ENCODE measurements at regions not wholly inside any gene's neighbourhood (a gene's known extent, or its start where the extent isn't known, plus 50 kb on each side); places are given as distances from the start of the nearest gene placed in this dataset.

- TF ChIP-seq POLR2A (IDR thresholded peaks at IDR 0.05; ENCODE audit: low read depth, low read length) (no peak), TAF1 (IDR thresholded peaks at IDR 0.05; ENCODE audit: low read depth, low read length) (no peak), SPI1 (IDR thresholded peaks at IDR 0.05; ENCODE audit: low read depth, low read length) (no peak), POLR2AphosphoS5 (IDR thresholded peaks at IDR 0.05; ENCODE audit: low read depth, low read length) (no peak), PAX5 (IDR thresholded peaks at IDR 0.05; ENCODE audit: insufficient read depth, low read length, severe bottlenecking) (no peak), POU2F2 (IDR thresholded peaks at IDR 0.05; ENCODE audit: low read depth, low read length) (no peak)
- no peak for DNase-seq (ENCODE audit: insufficient read length, low spot score)
- no peak for FAIRE-seq
Observed at GRCh38 chr11:105269862-105270261, 130.3 kb upstream of the CARD18 start.

- DNase-seq (ENCODE audit: insufficient read length, low spot score), result no peak
- TF ChIP-seq POU2F2 (IDR thresholded peaks at IDR 0.05; ENCODE audit: low read depth, low read length), result no peak
- no peak for TF ChIP-seq SPI1 (IDR thresholded peaks at IDR 0.05; ENCODE audit: low read depth, low read length)
- TF ChIP-seq TAF1 (IDR thresholded peaks at IDR 0.05; ENCODE audit: low read depth, low read length), result no peak
- TF ChIP-seq POLR2AphosphoS5 (IDR thresholded peaks at IDR 0.05; ENCODE audit: low read depth, low read length), result no peak
- no peak for TF ChIP-seq POLR2A (IDR thresholded peaks at IDR 0.05; ENCODE audit: low read depth, low read length)
- TF ChIP-seq PAX5 (IDR thresholded peaks at IDR 0.05; ENCODE audit: insufficient read depth, low read length, severe bottlenecking), result no peak
- no peak for FAIRE-seq
Observed at GRCh38 chr11:105268404-105269062, 129.0 kb upstream of the CARD18 start.

DNA sequence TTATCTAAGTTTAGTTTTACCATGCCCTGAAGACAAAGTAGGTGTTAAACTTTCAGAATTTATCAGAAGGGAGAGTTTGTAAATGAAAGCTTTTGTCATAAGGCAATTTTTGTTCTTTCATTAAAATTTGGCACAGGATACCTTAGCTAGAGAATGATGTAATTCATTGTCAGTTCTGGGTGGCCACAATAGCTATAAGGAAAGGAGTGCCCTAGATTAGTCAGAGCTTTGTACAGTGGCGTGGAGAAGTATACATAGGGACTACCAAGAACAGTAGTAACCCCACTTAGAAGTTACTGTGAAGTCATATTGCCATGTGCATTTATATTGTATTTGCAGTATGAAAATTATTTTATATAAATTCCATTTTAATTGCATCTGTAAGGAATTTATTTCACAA, 126.3 kb upstream of the CARD18 start:
- no peak for FAIRE-seq
- TF ChIP-seq PAX5 (IDR thresholded peaks at IDR 0.05; ENCODE audit: insufficient read depth, low read length, severe bottlenecking) (no peak), POLR2AphosphoS5 (IDR thresholded peaks at IDR 0.05; ENCODE audit: low read depth, low read length) (no peak), POLR2A (IDR thresholded peaks at IDR 0.05; ENCODE audit: low read depth, low read length) (no peak), POU2F2 (IDR thresholded peaks at IDR 0.05; ENCODE audit: low read depth, low read length) (no peak), TAF1 (IDR thresholded peaks at IDR 0.05; ENCODE audit: low read depth, low read length) (no peak), SPI1 (IDR thresholded peaks at IDR 0.05; ENCODE audit: low read depth, low read length) (no peak)
- DNase-seq (ENCODE audit: insufficient read length, low spot score), result no peak

GRCh38 chr11:105260976-105261375, 121.4 kb upstream of the CARD18 start:
- no peak for FAIRE-seq
- no peak for DNase-seq (ENCODE audit: insufficient read length, low spot score)
- TF ChIP-seq POU2F2 (IDR thresholded peaks at IDR 0.05; ENCODE audit: low read depth, low read length) (no peak), POLR2AphosphoS5 (IDR thresholded peaks at IDR 0.05; ENCODE audit: low read depth, low read length) (no peak), SPI1 (IDR thresholded peaks at IDR 0.05; ENCODE audit: low read depth, low read length) (no peak), POLR2A (IDR thresholded peaks at IDR 0.05; ENCODE audit: low read depth, low read length) (no peak), TAF1 (IDR thresholded peaks at IDR 0.05; ENCODE audit: low read depth, low read length) (no peak), PAX5 (IDR thresholded peaks at IDR 0.05; ENCODE audit: insufficient read depth, low read length, severe bottlenecking) (no peak)

GRCh38 chr11:105245781-105246315, 106.3 kb upstream of the CARD18 start:
- DNase-seq (ENCODE audit: insufficient read length, low spot score) (no peak), FAIRE-seq (no peak)
- TF ChIP-seq POLR2A (IDR thresholded peaks at IDR 0.05; ENCODE audit: low read depth, low read length) (no peak), POLR2AphosphoS5 (IDR thresholded peaks at IDR 0.05; ENCODE audit: low read depth, low read length) (no peak), TAF1 (IDR thresholded peaks at IDR 0.05; ENCODE audit: low read depth, low read length) (no peak), SPI1 (IDR thresholded peaks at IDR 0.05; ENCODE audit: low read depth, low read length) (no peak), PAX5 (IDR thresholded peaks at IDR 0.05; ENCODE audit: insufficient read depth, low read length, severe bottlenecking) (no peak), POU2F2 (IDR thresholded peaks at IDR 0.05; ENCODE audit: low read depth, low read length) (no peak)

DNA sequence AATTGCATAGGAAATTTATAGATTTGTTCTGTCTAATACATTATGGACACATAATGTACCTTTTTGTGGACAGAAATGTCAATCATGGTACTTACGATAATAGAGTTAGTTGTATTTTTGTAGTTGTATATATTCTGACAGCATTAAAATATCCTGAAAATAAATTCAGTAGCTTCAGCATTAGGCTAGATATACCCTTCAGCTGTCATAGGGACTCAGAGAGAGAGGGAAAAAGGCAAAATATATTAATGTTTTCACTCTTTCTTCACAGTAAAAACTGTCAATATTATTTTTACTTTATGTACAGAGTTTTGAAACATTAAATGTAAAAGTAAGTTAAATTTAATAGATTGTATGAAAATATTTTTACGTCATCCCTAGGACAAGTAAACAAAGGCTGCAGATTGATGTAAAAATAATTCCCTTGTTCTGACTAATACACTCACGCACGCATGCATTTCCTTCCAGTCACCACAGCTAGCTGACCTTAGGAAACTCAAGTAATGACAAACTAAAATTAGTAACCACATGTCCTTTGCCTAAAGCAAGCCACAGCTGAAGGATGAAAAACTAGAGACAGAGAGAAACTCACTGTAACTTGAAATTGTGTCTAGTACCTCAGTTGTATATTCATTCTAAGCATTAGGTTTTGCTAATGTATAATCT, 104.7 kb upstream of the CARD18 start:
- FAIRE-seq (no peak), DNase-seq (ENCODE audit: insufficient read length, low spot score) (no peak)
- TF ChIP-seq POLR2AphosphoS5 (IDR thresholded peaks at IDR 0.05; ENCODE audit: low read depth, low read length), result no peak
- TF ChIP-seq POLR2A (IDR thresholded peaks at IDR 0.05; ENCODE audit: low read depth, low read length), result no peak
- TF ChIP-seq POU2F2 (IDR thresholded peaks at IDR 0.05; ENCODE audit: low read depth, low read length), result no peak
- TF ChIP-seq TAF1 (IDR thresholded peaks at IDR 0.05; ENCODE audit: low read depth, low read length), result no peak
- no peak for TF ChIP-seq PAX5 (IDR thresholded peaks at IDR 0.05; ENCODE audit: insufficient read depth, low read length, severe bottlenecking)
- no peak for TF ChIP-seq SPI1 (IDR thresholded peaks at IDR 0.05; ENCODE audit: low read depth, low read length)

DNA sequence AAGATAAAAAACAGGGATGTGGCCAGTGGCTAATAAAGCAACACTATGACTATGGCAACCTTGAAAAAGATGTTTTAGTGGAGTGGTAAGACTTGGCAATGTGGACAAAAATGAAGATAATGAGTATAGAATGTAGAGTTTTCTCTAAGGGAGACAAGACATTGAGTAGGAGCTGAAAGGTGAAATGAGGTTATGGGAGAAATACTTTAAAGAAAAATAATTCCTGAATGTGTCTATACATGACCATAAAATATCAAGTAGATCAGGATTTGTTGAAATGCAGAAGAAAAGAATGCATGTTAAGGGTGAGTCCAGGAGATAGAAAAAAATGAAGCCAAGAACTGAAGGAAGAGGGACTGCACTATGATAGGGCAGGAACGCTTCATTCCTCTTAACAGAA, 101.6 kb upstream of the CARD18 start:
- no peak for FAIRE-seq
- DNase-seq (ENCODE audit: insufficient read length, low spot score), result no peak
- TF ChIP-seq SPI1 (IDR thresholded peaks at IDR 0.05; ENCODE audit: low read depth, low read length) (no peak), POU2F2 (IDR thresholded peaks at IDR 0.05; ENCODE audit: low read depth, low read length) (no peak), POLR2A (IDR thresholded peaks at IDR 0.05; ENCODE audit: low read depth, low read length) (no peak), TAF1 (IDR thresholded peaks at IDR 0.05; ENCODE audit: low read depth, low read length) (no peak), POLR2AphosphoS5 (IDR thresholded peaks at IDR 0.05; ENCODE audit: low read depth, low read length) (no peak), PAX5 (IDR thresholded peaks at IDR 0.05; ENCODE audit: insufficient read depth, low read length, severe bottlenecking) (no peak)

DNA sequence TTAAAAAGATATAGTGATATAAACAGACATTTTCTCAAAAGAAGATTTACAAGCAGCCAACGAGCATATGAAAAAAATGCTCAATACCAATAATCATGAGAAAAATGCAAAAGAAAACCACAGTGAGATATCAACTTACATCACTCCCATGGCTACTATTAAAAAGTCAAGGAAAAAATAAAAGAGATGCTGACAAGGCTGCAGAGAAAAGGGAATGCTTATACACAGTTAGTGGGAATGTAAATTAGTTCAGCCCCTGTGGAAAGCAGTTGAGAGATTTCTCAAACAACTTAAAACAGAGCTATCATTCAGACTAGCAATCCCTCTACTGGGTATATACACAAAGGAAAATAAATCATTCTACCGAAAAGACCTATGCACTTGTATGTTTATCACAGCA, 97.1 kb upstream of the CARD18 start:
- no peak for DNase-seq (ENCODE audit: insufficient read length, low spot score)
- no peak for FAIRE-seq
- TF ChIP-seq TAF1 (IDR thresholded peaks at IDR 0.05; ENCODE audit: low read depth, low read length) (no peak), PAX5 (IDR thresholded peaks at IDR 0.05; ENCODE audit: insufficient read depth, low read length, severe bottlenecking) (no peak), POLR2AphosphoS5 (IDR thresholded peaks at IDR 0.05; ENCODE audit: low read depth, low read length) (no peak), POLR2A (IDR thresholded peaks at IDR 0.05; ENCODE audit: low read depth, low read length) (no peak), SPI1 (IDR thresholded peaks at IDR 0.05; ENCODE audit: low read depth, low read length) (no peak)

- TF ChIP-seq TAF1 (IDR thresholded peaks at IDR 0.05; ENCODE audit: low read depth, low read length) (no peak), POLR2A (IDR thresholded peaks at IDR 0.05; ENCODE audit: low read depth, low read length) (no peak), POU2F2 (IDR thresholded peaks at IDR 0.05; ENCODE audit: low read depth, low read length) (no peak), POLR2AphosphoS5 (IDR thresholded peaks at IDR 0.05; ENCODE audit: low read depth, low read length) (no peak), SPI1 (IDR thresholded peaks at IDR 0.05; ENCODE audit: low read depth, low read length) (no peak), PAX5 (IDR thresholded peaks at IDR 0.05; ENCODE audit: insufficient read depth, low read length, severe bottlenecking) (no peak)
- no peak for FAIRE-seq
- DNase-seq (ENCODE audit: insufficient read length, low spot score), result no peak
Observed at GRCh38 chr11:105233285-105233684, 93.7 kb upstream of the CARD18 start.
